HT-29 (cell line): ENCODE measurements at regions not wholly inside any gene's neighbourhood (a gene's known extent, or its start where the extent isn't known, plus 50 kb on each side); places are given as distances from the start of the nearest gene placed in this dataset.
"Not testable (repeated sequence)": the region's sequence is repeated elsewhere in the genome, so short reads cannot be mapped to it uniquely, and the experiment has no call there.

Source experiments
- DNase-seq: peaks from one replicate; pipeline ENCODE4 v3.0.0-alpha.2; 2015; ENCODE audit warnings: low spot score

- DNase-seq = no peak
Measured at GRCh38 chr6:84635081-84635761, 129.2 kb downstream of the TBX18 start.

DNA sequence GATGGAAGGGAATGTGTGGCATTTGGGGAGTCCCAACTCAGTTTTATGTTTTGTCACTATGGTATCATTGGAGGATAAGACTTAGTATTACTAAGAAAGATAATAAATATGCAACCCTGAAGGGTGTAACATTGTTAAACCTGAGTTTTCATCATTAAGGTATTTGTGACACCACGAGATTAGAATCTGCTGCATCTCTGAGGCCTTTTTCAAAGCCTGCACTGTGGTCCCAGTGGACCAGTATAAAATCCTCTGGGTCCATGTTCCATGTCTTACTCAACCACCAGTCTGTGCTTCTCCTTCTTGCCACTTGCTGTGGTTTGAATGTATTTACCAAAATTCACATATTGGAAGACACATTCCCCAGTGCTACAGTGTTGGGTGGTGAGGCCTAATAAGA is 130.6 kb downstream of the TBX18 start:
- no peak for DNase-seq

GRCh38 chr6:84626527-84626926 is 137.9 kb downstream of the TBX18 start:
- DNase-seq = peak; percentile 32

DNA sequence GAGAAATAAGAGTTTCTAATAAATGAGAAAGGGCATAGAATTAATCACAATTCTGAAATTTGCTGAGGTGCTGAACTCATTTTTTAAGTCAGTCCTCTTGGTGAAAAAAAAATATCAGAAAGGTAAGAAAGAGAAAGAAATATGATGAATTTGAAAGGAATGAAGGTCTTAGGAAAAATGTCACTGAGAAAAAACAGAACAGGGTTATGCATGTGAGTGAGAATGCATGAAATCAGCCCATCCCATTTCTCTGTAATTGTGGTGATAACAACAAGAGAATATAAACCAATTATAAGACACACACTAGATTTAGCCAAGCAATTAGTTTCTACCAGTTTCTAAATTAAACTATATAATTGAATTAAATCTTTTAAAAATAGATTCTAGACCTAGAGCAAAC is 138.9 kb downstream of the TBX18 start:
- DNase-seq = no peak

DNA sequence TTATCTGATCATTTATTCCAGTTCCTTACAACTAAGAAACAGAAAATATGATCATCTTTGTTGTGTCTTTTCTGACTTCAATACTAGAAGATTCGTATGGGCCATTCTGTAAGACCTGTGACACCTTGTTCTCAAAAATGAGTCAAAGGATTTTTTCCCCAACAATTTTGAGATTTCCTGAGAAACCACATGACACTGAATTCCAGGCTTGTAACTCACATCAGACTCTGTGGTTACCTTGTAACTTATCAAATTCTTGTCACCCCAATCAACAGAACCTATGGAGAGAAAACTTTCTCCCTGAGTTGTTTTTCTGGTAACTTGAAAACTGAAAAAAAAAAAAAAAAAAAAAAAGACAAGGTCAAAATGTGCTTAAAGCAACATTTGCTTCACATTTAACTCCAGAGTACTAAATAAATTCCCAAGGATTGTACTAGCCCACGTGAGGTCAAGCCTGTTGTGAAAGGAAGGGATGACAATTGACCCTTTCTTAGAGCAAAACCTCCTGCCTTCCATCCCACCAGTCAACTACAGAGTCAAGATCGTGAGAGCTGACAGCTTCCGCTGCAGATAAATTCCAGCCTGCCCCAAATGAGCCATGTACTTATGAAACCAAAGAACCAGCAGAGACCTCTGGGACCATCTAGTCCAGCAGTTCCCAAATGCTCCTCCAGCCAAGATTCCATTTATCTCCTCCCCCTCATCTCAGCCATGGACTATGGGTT is 140.3 kb downstream of the TBX18 start:
- DNase-seq = no peak

DNA sequence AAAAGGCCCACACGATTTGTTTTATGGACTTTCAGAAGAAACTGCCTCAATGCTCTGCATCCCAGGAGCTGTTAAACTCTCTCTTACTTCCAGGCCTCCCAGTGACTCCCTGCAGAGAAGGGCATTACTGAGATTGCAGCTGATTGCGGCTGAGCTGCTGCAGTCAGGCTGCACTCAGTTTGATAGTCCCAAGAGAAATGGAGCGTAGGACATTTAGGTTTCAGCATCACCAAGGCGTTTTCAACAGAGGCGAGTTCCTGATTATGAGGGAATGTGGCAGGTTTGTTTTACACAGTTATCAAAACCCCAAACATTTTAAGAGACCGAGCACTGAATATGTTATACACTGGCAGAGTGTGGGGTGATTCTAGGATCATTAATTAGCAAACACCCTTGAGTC is 145.6 kb downstream of the TBX18 start:
- DNase-seq = no peak

GRCh38 chr6:84618046-84618752 is 146.2 kb downstream of the TBX18 start:
- no peak for DNase-seq

DNA sequence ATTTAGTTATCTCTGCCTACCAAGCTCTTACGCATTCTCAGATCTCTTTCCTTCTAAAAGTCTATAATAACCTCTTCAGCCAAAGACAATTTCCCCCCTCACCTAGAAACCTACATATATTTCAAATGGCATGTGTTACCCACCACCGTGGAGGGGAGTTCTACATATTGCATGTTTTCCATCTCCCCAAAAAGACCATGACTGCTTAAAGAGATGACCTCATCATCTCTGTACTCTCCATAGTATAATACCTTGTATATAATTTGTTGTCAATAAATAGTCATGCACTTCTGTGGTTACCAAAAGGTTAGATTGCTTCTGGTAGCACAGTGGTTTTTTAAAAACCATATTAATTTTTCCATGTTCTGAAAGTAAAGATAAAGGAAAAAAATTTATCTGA is 148.4 kb downstream of the TBX18 start:
- DNase-seq = no peak

- no peak for DNase-seq
Measured at GRCh38 chr6:84615113-84615850, 149.1 kb downstream of the TBX18 start.

DNA sequence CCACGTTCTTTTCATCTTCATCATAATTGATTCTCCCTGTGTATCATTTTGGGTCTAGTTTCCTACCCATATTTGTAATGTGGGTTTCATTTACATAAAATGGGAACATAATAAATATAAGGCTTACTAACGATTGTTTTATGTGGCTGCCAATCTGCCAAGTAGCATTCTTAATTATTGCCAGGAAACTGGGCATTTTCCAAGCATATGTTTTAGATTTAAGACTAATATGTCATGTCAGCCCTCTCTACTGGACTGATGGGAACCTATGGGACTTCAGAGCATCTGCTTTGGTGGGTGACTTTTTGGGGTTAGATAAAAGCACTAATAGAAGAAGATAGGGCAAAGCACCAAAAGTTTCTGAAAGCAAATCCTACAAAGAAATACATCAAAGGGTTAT is 157.5 kb downstream of the TBX18 start:
- DNase-seq = no peak

DNA sequence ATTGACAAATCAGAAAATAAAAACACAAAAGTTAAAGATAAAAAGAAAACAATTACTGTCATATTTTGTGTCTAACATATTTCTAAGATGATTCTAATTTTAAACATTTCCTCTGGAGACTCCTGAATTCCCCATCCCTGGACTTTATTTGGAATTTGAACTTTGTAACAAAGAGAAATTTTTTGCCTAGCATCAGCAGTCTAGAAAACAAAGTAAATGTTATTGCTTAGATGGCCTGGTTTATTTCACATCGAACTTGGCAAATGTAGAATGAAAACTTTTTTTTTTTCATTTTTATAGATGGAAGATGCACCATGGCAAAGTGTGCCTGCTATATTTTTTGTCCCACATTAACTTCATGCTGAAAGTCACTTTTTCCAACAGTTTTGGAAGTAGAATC is 159.1 kb downstream of the TBX18 start:
- DNase-seq = no peak

- no peak for DNase-seq
Measured at GRCh38 chr6:84601366-84601765, 163.0 kb downstream of the TBX18 start.

DNA sequence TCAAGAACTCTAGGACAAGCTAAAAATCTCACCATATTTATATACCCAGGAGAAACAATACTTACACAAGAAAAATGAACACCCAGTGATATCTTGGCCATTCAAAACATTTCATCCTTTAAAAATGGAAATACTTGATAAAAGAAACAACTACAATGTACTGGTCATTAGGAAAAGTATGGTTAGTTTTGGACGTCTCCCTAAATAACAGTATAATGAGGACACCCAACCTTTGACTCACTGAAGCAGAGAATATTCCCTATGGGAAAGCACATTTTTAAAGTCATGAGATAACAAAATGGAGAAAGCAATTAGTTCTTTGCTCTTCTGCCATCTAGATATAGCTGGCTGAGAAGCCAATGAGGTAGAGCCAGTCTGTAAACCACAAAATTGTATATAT is 164.4 kb downstream of the TBX18 start:
- DNase-seq = no peak

GRCh38 chr6:84597238-84597875 is 167.0 kb downstream of the TBX18 start:
- no peak for DNase-seq

- no peak for DNase-seq
Measured at GRCh38 chr6:84596488-84596887, 167.9 kb downstream of the TBX18 start.

GRCh38 chr6:84588697-84589080 is 175.7 kb downstream of the TBX18 start:
- no peak for DNase-seq

DNA sequence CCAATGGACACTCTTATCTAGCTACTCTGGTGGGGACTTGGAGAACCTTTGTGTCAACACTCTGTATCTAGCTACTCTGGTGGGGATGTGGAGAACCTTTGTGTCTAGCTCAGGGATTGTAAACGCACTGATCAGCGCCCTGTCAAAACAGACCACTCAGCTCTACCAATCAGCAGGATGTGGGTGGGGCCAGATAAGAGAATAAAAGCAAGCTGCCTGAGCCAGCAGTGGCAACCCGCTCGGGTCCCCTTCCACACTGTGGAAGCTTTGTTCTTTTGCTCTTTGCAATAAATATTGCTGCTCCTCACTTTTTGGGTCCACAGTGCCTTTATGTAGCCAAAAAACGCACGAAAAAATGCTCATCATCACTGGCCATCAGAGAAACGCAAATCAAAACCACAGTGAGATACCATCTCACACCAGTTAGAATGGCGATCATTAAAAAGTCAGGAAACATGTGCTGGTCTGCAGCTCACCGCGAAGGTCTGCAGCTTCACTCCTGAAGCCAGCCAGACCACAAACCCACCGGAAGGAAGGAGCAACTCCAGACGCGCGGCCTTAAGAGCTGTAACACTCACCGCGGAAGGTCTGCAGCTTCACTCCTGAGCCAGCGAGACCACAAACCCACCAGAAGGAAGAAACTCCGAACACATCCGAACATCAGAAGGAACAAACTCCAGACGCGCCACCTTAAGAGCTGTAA is 176.3 kb downstream of the TBX18 start:
- DNase-seq = not testable (repeated sequence)

DNA sequence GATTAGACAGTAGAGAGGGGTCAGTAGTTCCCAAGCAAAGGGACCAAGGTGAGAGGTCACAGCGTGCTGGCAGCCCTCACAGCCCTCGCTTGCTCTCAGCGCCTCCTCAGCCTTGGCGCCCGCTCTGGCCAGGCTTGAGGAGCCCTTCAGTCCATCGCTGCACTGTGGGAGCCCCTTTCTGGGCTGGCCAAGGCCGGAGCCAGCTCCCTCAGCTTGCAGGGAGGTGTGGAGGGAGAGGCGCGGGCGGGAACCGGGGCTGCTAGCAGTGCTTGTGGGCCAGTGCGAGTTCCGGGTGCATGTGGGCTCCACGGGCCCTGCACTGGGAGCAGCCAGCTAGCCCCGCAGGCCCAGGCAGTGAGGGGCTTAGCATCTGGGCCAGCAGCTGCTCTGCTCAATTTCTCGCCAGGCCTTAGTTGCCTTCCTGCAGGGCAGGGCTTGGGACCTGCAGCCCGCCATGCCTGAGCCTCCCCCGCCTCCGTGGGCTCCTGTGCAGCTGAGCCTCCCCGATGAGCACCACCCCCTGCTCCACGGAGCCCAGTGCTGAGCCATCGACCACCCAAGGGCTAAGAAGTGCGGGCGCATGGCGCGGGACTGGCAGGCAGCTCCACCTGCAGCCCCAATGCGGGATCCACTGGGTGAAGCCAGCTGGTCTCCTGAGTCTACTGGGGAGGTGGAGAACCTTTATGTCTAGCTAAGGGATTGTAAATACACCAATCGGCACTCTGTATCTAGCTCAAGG is 177.0 kb downstream of the TBX18 start:
- DNase-seq = not testable (repeated sequence)

GRCh38 chr6:84583784-84584183 is 180.6 kb downstream of the TBX18 start:
- no peak for DNase-seq

DNA sequence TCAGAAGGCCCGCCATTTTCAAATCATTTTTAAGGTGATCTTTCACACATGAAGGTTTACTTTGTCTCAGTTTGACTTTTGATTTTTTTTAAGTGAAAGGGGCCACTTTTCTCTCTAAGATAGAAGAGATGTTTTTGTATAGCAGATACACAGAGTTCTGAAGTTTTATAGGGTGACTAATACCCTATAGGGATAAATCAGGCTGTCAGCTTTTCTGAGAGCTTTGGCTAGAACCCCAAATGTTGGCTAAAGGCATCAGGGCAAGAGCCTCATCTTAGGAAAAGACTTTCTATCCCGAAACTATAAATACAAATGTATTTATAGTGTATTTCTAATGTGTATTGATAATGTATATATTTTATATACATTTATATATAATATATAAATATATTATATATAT is 181.4 kb downstream of the TBX18 start:
- DNase-seq = no peak
